DOHH2 (cell line): ENCODE measurements at regions not wholly inside any gene's neighbourhood (a gene's known extent, or its start where the extent isn't known, plus 50 kb on each side); places are given as distances from the start of the nearest gene placed in this dataset.

ENCODE experiments used
- H3F3A ChIP-seq: fragments of 200-600 bp; sonication (generic), shearing (Covaris generic); 2 replicates; pipeline ENCODE4 v1.6.0; 2016; ENCODE audit warnings: antibody characterized with exemption, mild to moderate bottlenecking; ENCODE audit not compliant: control insufficient read depth, insufficient read depth
- H3K27ac ChIP-seq: fragments of 200-600 bp; sonication (generic); 2 replicates; pipeline ENCODE4 v1.5.1; 2014; ENCODE audit warnings: low read depth, mild to moderate bottlenecking, low read length, moderate library complexity
- H3K27me3 ChIP-seq: fragments of 200-600 bp; sonication (generic); 2 replicates; pipeline ENCODE4 v1.6.1; 2014; ENCODE audit warnings: mild to moderate bottlenecking, low read length, mixed read lengths; ENCODE audit not compliant: control insufficient read depth
- H3K36me3 ChIP-seq: fragments of 200-600 bp; sonication (generic); 2 replicates; pipeline ENCODE4 v1.6.1; 2014; ENCODE audit warnings: mild to moderate bottlenecking, low read length, moderate library complexity, mixed read lengths; ENCODE audit not compliant: control insufficient read depth
- H3K4me1 ChIP-seq: fragments of 200-600 bp; sonication (generic); 2 replicates; pipeline ENCODE4 v1.6.1; 2014; ENCODE audit warnings: mild to moderate bottlenecking, low read length, mixed read lengths; ENCODE audit not compliant: control insufficient read depth
- H3K4me2 ChIP-seq: fragments of 200-600 bp; sonication (generic); 2 replicates; pipeline ENCODE4 v1.6.0; 2014; ENCODE audit warnings: mild to moderate bottlenecking, low read length, moderate library complexity
- H3K4me3 ChIP-seq: fragments of 200-600 bp; sonication (generic); 2 replicates; pipeline ENCODE4 v1.5.1; 2014; ENCODE audit warnings: mild to moderate bottlenecking, low read length, mixed read lengths
- H3K79me2 ChIP-seq: fragments of 200-600 bp; sonication (generic); 2 replicates; pipeline ENCODE4 v1.6.1; 2014; ENCODE audit warnings: mild to moderate bottlenecking, low read length, mixed read lengths; ENCODE audit not compliant: control insufficient read depth
- H3K9me2 ChIP-seq: fragments of 200-600 bp; sonication (generic); replicated peaks from 2 replicates; pipeline ENCODE4 v1.6.1; 2014; ENCODE audit warnings: mild to moderate bottlenecking, low read length, mixed read lengths; ENCODE audit not compliant: control insufficient read depth
- H3K9me3 ChIP-seq: fragments of 200-600 bp; sonication (generic); 2 replicates; pipeline ENCODE4 v1.6.1; 2014; ENCODE audit warnings: antibody characterized with exemption, low read length, mixed read lengths; ENCODE audit not compliant: control insufficient read depth, insufficient read depth
- H4K20me1 ChIP-seq: fragments of 200-600 bp; sonication (generic); 2 replicates; pipeline ENCODE4 v1.6.0; 2014; ENCODE audit warnings: low read depth, mild to moderate bottlenecking, antibody characterized with exemption, low read length, moderate library complexity; ENCODE audit not compliant: control insufficient read depth, insufficient read depth
- EZH2phosphoT487 ChIP-seq: fragments of 200-600 bp; sonication (generic); IDR thresholded peaks from 2 replicates; pipeline ENCODE4 v1.6.1; 2017; ENCODE audit warnings: borderline replicate concordance, mild to moderate bottlenecking, antibody characterized with exemption, low read length, moderate library complexity, mixed read lengths
- TF ChIP-seq, protein P1 (sequence below): fragments of 200-600 bp; sonication (generic); IDR thresholded peaks from one replicate; pipeline ENCODE4 v1.5.1; 2014; ENCODE audit warnings: antibody characterized with exemption, mild to moderate bottlenecking, low read depth, low read length; ENCODE audit not compliant: poor library complexity, severe bottlenecking

DNA sequence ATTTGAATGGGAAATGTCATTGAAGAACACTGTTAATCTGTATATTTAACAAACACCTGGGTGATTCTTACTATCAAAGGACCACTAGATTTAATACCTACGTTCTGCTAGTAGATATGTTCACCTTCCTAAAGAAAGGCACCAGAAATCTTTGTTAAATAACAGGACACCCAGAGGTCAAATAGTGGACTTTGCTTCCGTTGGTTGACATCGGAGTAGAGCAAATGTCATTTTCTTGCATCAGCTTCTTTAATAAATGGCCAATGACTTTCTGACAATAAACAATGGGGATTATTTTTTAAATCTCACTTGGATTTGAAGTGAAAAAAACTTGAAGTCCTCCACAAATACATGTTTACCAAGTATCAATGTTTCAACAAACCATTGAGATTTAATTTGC lies 111.1 kb downstream of the LACC1 start:
- H3K36me3 ChIP-seq: no peaks in the 10 kb centered on the region
- H3F3A ChIP-seq: no peaks in the 10 kb centered on the region
- H3K4me1 ChIP-seq: peaks cover 13% of the 10 kb centered on the region
- H3K27me3 ChIP-seq: no peaks in the 10 kb centered on the region
- no peak overlapping the region for H3K4me2 ChIP-seq
- H3K27ac ChIP-seq: no peak overlapping the region
- no peaks in the 10 kb centered on the region for H4K20me1 ChIP-seq
- no peaks in the 10 kb centered on the region for H3K9me3 ChIP-seq
- H3K79me2 ChIP-seq: no peaks in the 10 kb centered on the region
- no peak for TF ChIP-seq EZH2phosphoT487
- TF ChIP-seq, protein P1, sequence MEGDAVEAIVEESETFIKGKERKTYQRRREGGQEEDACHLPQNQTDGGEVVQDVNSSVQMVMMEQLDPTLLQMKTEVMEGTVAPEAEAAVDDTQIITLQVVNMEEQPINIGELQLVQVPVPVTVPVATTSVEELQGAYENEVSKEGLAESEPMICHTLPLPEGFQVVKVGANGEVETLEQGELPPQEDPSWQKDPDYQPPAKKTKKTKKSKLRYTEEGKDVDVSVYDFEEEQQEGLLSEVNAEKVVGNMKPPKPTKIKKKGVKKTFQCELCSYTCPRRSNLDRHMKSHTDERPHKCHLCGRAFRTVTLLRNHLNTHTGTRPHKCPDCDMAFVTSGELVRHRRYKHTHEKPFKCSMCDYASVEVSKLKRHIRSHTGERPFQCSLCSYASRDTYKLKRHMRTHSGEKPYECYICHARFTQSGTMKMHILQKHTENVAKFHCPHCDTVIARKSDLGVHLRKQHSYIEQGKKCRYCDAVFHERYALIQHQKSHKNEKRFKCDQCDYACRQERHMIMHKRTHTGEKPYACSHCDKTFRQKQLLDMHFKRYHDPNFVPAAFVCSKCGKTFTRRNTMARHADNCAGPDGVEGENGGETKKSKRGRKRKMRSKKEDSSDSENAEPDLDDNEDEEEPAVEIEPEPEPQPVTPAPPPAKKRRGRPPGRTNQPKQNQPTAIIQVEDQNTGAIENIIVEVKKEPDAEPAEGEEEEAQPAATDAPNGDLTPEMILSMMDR: no peak
- no peak overlapping the region for H3K4me3 ChIP-seq
- H3K9me2 ChIP-seq: no peaks in the 10 kb centered on the region

DNA sequence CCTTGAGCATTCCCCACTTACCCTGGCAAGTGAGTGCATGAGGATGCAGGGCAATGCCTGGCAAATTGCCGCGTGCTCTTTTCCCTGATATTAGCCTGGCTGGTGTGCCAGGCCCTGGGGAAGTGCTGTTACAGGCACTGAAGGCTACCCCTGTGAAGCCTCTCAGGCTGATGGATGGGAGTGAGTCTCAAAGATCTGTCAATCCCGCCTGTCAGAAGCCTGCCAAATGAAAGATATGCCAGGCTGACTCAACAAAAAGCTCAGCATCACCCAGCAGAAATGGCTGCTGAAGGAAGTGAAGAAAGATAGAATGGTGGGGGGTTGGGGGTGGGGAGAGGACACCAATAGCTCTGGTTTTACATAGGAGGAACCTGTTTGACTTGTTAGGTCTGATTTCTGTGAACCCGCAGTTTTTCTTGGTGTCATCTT lies 112.1 kb downstream of the LACC1 start:
- Histone ChIP-seq H3F3A (no peaks in the 10 kb centered on the region), H3K4me3 (no peak overlapping the region), H3K9me3 (no peaks in the 10 kb centered on the region), H3K36me3 (no peaks in the 10 kb centered on the region), H3K79me2 (no peaks in the 10 kb centered on the region), H3K9me2 (no peaks in the 10 kb centered on the region), H3K4me1 (peaks cover 13% of the 10 kb centered on the region), H4K20me1 (no peaks in the 10 kb centered on the region), H3K27ac (no peak overlapping the region), H3K27me3 (no peaks in the 10 kb centered on the region), H3K4me2 (no peak overlapping the region)
- TF ChIP-seq, protein P1: no peak
- no peak for TF ChIP-seq EZH2phosphoT487

DNA sequence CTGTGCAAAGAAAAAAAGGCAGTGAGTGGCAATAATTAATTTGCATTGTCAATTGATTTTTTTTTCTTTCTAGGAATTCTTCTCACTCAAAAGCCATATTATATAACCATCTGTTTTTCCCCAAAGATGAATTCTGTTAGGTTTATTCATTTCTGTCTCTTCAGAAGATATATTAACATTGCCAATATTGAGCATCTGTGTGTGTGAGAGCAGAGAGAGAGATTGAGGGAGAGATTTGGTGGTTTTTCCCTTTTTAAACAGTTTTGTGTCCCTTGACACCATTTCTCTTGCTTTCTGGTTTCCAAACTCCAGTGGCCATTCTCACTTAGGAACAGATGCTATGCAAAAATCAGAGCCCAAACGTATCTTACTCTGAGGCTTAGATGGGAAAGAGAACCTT lies 112.5 kb downstream of the LACC1 start:
- no peaks in the 10 kb centered on the region for H3K79me2 ChIP-seq
- H3F3A ChIP-seq: no peaks in the 10 kb centered on the region
- no peak overlapping the region for H3K4me3 ChIP-seq
- H3K27me3 ChIP-seq: no peaks in the 10 kb centered on the region
- H4K20me1 ChIP-seq: no peaks in the 10 kb centered on the region
- TF ChIP-seq, protein P1: no peak
- TF ChIP-seq EZH2phosphoT487: no peak
- peaks cover 13% of the 10 kb centered on the region for H3K4me1 ChIP-seq
- H3K27ac ChIP-seq: no peak overlapping the region
- no peaks in the 10 kb centered on the region for H3K36me3 ChIP-seq
- no peak overlapping the region for H3K4me2 ChIP-seq
- no peaks in the 10 kb centered on the region for H3K9me3 ChIP-seq
- no peaks in the 10 kb centered on the region for H3K9me2 ChIP-seq
